ENCODE measurements at regions not wholly inside any gene's neighbourhood (a gene's known extent, or its start where the extent isn't known, plus 50 kb on each side); places are given as distances from the start of the nearest gene placed in this dataset.
A peak's percentile ranks its signal among the peaks of the same experiment; 100 is the strongest.

DNA sequence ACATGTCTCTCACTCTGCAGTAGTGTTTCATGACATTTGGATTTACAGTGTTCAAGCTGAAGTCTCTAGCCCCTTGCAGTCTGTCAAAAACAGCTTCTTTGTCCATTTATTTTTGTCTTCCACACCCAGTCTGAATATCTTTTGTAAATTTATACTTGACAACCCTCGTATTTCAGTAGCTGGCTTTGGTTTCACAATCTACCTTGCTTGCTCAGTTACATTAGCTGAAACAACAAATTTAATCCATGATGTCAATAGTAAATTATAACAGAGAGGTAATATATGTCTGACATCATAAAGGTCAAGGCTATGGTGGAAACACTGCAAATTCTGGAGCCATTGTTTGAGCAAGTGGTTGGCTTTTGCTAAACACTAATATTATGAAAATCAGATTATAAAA, 328.7 kb downstream of the MTX2 start:
- no peak for DNase-seq (ENCODE audit: low read depth in 2 of 3, low spot score in 2 of 3)

DNA sequence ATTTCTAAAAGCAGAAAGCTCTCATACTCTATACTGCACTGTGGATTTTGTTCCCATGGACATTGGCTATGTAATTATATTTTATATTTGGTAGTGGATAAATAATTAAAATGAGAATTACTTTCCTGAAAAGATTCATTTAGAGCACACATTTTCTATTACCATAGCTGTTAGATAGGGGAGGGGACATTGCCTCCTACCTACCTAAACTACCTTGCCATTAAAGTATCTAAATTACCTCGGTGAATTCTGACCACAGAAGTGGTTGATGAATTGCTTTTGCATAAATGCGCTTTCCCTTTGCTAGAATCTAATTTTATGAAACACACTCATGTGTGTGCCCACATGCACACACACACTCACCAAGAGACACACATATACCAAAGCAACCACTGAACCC, 329.1 kb downstream of the MTX2 start:
- DNase-seq (ENCODE audit: low read depth in 2 of 3, low spot score in 2 of 3): no peak

DNA sequence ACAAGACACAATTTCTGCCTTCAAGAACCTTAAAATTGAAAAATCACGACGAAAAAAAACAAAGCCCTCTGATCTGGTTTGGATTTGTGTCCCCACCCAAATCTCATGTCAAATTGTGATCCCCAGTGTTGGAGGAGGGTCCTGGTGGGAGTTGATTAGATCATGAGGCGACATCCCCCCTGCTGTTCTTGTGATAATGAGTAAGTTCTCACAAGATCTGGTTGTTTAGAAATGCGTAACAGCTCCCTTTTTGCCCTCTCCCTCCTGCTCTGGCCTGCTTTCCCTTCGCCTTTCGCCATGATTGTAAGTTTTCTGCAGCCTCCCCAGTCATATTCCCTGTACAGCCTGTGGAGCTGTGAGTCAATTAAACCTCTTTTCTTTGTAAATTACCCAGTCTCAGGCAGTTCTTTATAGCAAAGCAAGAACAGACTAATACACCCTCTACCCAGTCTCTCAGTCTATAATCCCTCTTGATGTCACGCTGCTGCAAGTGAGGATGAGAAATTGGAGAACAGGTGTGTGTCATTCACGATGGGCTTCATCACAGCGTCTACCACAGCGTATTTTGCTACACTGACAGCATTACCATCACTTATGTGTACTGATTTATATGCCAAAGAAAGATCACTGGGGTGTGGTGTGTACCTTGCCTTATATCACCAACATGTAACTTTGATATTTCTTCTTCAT, 330.7 kb downstream of the MTX2 start:
- DNase-seq (ENCODE audit: low read depth in 2 of 3, low spot score in 2 of 3): no peak

DNA sequence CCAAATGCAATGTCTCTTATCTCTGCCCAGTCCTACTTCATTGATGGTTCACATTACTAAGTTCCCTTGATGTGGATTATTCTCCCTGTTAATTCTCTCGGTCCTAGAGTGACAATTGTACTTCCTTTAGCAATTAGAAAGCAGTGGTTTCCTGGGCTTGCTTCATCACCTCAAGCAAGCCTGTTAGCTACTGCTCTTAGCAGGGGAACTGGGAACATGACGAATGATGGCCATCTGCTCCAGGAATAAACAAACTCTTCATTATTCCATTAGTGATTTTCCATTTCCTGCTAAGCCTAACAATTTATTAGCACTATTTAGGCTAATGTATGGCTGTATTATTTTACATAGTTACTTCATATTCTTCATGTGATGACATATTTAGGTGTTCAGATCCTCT, 331.8 kb downstream of the MTX2 start:
- no peak for DNase-seq (ENCODE audit: low read depth in 2 of 3, low spot score in 2 of 3)

DNA sequence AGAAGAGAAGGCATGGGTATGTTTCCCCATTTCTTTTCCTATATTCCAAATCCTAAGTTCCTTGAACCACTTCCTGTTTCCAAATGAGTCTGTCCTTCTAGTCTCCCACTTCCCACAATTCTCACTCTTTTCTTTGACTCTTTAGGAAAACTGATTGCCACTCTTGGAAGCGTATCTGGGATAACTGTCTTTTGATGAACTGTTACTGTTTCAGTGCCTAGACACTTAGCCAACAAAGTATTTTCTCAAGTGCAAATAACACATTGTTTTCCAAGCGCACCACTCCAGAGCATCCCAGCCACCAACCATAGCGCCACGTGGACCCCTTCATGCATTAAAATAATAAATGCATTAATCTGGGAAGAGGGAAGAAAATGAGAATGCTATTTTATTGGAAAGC, 342.8 kb downstream of the MTX2 start:
- DNase-seq (ENCODE audit: low read depth in 2 of 3, low spot score in 2 of 3): no peak

DNA sequence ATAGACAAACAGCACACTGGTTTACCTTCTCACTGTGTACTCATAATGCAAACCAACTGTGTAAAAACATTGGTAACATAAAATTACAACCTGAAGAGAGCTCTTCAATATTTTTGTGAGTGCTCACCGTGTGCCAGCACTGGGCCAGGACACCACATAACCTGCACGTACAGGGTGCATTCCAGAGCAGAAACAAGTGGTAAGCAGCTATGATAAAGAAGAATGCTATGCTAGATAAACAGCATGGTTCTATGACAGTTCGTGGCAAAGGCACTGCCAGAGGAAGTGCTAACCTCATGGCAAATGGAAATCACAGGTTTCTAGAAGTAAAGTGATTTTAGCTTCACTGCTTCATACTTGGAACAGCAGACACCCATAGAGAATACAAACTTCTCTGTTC, 343.5 kb downstream of the MTX2 start:
- DNase-seq (ENCODE audit: low read depth in 2 of 3, low spot score in 2 of 3): no peak

DNA sequence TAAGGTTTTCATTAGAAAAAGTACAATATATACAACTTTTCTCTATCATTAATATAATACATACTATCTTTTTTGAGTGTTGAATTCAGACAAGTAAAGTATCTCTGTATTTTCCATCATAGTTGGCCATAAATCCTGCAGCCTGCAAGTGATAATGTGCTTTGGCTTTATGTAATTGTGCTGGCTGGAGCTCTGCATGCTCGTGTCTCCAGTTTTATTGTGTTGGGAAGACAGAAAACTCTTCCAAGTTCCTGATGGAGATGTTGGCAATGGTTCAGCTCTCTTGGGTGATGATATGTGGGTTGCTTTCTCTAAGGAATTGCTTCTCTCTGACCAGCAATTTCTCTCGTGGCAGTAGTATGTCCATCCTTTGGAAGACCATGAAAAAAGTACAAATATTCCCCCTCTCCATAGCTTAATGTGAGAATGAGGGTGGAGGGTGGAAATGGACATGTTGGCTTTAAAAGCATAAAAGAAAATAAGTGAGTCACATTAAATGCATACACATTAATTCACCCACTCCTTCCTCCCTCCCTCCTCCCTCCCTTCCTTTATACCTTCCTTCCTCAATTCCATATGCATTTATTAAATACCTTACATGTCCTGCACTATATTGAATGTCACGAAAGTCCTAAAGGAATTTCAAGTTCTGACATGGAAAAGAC, 344.2 kb downstream of the MTX2 start:
- DNase-seq (ENCODE audit: low read depth in 2 of 3, low spot score in 2 of 3): no peak

DNA sequence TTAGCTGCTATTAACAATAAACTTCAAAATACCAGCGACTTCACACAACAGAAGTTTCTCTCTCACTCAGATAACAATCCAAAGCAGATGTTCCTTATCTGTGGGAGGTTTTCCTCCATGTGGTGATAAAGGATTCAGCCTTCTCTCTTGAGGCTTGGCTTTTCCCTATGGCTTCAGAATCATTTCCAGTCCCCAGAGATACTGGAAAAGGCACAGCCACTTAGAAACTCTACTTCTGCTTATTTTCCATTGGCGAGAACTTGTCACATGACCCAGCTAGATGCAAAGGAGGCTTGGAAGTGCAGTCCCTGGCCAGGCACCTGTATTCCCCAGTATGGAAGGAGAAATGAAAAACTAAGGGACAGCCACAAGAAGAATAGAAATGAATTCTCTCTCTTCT, 344.8 kb downstream of the MTX2 start:
- DNase-seq (ENCODE audit: low read depth in 2 of 3, low spot score in 2 of 3): no peak

DNA sequence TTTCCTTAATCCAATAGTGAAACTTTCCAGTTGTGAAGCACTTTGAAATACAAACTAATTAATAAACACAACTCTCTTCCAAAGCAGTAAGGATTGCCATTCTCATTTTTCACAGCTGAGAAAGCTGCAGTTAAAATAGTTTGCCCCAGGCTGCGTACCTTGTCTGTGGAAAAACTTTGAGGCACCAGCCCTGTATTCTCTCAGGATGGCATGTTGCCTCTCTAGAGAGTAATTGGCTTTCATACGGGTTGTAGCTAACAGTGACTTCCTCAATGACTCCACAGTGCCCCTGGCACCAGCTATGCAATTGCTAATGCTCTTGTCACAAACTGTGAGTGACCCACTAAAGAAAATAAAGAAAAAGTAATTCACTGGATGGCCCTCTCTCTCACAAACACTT, 345.7 kb downstream of the MTX2 start:
- no peak for DNase-seq (ENCODE audit: low read depth in 2 of 3, low spot score in 2 of 3)

DNA sequence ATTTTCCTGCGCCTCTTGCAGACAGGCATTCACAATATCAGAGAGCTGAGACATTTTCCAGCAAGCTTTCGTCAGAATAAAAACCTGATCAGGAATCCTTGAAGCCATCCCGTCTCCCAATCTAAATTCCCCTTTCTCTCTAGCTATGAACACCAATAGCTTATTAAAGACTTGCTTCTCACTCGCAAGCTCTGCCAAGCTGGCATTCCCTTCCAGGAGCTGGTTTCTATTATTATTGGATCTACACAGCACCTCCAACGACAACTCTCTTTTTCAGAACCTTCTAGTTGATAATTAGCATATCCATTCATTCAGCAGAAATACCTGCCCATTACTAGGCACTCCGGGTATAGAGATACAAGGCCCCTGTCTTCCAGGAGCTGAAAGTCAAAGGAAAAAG, 350.3 kb downstream of the MTX2 start:
- DNase-seq (ENCODE audit: low read depth in 2 of 3, low spot score in 2 of 3): no peak

DNA sequence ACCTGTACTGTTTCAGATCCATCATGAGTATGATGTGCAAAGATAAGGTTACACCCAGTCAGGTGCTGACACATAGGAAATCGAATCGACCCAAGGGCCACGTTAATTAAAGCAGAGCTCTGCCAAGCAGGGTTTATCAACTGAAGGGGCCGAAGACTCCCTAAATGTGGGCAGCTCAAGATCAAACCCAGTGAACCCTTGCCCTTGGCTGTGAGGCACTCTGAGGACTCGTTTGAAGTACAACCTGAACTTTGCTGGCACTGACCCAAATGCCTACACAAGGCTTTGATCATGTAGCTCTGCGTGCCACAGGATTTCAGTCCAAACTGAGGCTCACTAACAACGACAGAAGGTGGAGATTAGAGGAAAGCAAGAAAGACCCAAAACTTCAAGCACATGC, 352.1 kb downstream of the MTX2 start:
- no peak for DNase-seq (ENCODE audit: low read depth in 2 of 3, low spot score in 2 of 3)

DNA sequence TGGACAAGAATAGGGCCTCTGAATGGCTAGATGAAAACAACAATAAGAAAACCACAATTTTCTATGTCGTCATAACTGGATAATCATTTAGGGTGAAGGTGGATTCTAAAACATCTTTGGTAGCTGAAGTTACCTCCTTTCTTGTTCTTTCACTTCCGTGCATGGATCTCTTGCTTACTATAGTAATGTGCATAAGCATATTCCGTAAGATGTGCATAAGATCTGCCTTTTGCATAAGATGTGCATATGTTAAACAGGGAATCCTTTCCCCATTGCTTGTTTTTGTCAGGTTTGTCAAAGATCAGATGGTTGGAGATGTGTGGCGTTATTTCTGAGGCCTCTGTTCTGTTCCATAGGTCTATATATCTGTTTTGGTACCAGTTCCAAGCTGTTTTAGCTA, 353.6 kb downstream of the MTX2 start:
- no peak for DNase-seq (ENCODE audit: low read depth in 2 of 3, low spot score in 2 of 3)

DNA sequence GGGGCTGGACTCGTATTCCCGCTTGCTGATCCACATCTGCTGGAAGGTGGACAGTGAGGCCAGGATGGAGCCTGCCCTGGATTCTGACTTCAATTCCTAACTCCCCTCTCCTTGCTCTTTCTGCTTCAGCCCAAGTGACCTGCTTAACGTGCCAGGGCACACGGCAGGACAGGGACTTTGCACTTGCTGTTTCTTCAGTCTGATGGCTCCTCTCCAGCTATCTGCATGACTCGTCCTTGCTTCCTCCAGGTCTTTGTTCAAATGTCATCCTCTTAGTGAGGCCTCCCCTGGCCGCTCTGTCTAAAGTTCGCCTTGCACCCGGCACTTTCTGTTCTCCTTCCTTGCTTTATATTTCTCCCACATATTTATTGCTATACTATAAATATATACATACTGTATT, 357.6 kb downstream of the MTX2 start:
- no peak for DNase-seq (ENCODE audit: low read depth in 2 of 3, low spot score in 2 of 3)

DNA sequence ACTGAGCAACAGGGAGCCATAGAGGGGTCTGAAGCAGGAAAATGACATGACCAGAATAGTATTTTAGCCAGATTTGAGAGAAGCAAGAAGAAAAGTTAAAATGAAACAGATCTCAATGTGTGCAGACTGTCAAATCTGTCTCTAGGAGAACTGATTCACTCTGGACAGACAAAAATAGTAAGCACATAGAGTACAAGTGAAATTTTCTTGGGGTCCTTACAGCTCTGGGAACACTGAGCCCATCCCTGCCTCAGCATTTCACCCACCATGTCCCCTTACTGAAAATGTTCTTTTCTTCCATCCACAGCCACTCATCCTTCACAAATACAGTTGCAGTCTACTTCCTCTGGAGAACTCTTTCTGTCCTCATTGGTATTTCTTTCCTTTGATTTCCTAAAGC, 359.2 kb downstream of the MTX2 start:
- no peak for DNase-seq (ENCODE audit: low read depth in 2 of 3, low spot score in 2 of 3)

DNA sequence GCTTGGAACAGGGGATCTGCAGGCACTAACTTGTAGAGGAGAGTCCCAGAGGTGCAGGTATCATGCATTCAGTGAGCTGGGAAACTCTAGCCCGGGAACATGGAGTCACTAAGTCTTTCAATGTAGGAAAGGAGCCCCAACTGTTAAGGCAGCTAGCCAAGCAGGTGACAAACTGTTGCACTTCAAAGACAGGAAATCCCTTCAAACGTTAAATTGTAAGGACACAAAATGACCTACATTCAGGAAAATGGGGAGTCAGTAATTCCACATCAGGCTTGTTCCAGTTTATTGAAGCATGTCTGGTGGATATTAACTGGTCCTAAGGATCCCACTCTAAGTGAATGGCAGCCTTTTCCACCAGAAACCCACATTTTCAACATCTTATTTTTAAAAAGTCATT, 364.5 kb downstream of the MTX2 start:
- DNase-seq (ENCODE audit: low read depth in 2 of 3, low spot score in 2 of 3): no peak

DNA sequence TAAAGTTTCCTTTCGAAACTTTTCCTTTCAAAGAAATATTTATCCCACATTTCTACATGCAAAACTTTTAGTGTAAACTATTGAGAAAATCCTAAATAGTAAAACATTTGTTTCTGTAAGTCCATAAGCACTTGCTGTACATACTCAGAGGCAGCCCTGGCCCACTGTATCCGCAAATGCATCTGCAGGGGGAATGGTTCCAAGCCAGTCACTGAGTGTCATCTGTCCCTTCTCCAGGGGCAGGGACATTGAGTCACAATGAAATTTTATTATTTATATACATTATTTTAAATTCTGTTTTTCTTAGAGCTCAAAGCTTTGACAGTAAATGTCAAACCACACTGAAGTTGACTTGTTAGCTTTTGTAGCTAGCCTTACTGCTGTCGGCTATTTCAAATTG, 367.2 kb downstream of the MTX2 start:
- no peak for DNase-seq (ENCODE audit: low read depth in 2 of 3, low spot score in 2 of 3)

DNA sequence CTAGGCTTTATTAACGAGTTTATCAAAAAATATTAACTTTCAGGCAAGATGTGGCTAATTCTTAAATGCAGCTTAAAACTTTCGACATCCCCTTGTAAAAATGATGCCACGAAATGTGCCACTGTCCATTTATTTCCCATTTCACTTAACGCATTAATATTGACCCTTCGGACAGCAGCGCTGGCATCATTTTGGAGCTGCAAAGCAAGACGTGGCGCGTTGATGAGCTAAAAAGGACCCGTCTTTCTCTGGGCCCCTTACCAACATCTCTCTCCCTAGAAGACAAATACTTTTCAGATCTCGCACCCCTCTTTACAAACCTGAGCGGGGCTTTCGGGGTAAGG, 367.9 kb downstream of the MTX2 start:
- DNase-seq (ENCODE audit: low read depth in 2 of 3, low spot score in 2 of 3): no peak

DNA sequence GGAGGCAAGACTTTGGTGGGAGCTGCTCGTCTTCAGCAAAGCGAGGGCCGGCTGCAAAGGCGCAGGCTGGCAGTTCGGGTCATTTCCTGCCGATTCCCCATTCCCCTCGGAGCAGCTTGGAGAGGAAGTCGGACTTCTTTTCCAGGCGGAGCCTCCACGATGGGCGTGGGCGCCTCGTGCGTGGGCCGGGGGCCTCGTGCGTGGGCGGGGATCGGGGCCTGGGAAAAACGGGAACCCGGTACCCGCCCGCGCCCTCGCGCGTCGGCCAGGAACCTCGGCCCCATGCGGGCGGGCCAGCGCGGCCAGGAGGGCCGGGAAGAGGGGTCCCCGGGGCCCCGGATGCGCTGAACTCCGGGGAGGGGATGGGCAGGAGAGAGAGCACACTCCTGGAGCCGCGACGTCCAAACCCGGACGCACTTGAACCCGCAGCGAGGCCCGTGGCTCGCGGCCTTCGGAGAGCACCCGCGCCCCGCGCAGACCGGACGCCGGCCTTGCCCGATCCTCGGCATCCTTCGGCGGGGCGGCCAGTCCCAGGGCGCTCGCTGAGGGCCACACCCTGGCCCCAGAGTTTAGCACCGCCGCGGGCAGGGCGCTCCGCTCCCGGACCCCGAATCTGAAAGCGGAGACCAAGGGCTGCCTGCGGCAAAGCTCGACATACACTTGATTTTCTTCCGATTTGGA, 368.4 kb downstream of the MTX2 start:
- peak in 1 of 3 experiments; percentile 2 for DNase-seq (ENCODE audit: low read depth in 2 of 3, low spot score in 2 of 3)

DNA sequence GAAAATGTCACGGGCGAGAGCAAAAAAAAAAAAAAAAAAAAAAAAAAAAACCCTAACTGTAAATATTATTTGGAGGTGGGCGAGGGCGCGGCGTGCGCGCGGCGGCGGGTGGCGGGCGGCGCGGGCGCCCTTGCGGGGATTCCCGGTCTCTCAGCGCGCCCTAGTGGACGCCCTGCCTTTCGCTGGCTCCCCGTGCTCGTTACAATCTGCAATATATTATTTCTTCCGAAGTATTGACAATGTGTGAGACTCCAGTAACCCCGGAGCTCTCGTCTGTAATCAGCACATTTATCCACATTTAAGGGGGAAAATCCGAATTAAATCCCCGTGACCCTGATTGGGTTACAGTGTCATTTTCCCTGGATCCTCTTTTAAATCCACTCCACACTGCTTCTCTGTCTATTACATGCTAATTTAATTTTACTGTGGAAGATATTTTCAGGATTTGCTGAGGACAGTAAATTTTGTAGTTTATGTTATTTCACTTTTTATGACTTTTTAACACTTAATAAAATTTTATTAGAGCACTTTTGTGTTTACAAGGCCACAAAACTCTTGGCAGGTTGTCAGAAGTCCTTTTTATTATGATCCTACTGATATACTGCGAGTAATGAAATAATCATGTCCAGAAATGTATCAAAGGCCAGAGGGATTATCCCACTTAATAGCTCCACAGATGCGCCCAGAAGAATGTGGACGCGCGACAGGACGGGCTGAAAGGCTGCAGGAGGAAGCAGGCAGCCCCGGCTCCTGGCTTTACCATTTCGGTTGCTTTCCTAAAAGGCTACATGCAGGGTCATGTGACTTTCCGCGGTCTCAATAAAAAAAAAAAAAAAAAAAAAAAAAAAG, 369.1 kb downstream of the MTX2 start:
- DNase-seq (ENCODE audit: low read depth in 2 of 3, low spot score in 2 of 3): peak; percentile 23 to 46 (median 28)

DNA sequence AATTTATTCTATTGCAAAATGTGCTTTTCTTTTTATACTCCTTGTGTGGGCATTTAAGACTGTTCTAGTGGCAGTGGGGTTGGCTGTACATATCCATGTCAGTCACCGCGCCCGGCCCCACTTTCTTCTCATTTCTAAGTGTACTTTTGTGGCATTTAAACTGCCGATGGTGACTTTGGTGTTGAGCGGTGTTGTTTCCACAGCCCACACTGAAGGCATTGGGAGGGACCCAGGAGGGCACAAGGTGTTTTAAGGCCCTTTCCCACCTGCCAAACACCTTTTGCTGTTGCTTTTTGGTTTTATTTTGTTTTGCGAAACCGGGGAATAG, 369.7 kb downstream of the MTX2 start:
- no peak for DNase-seq (ENCODE audit: low read depth in 2 of 3, low spot score in 2 of 3)

DNA sequence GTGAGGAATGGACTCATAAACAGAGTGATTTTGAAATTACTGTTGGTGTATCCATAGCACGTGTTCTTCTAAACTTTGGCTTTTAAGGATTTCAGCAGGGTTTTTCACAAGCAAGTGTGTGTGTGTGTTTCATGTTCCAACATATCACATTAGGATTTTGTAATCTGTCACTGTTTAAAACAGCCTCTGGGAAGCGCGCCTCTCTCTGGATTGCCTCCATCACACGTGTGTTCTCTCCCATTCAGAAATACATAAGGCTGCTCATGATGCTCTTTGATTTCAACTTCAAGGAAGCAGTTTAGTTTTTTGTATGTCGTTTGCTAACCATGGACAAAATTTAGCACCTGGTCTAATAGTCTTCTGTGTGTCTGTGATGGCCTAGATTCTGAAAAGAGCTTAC, 370.4 kb downstream of the MTX2 start:
- DNase-seq (ENCODE audit: low read depth in 2 of 3, low spot score in 2 of 3): no peak

DNA sequence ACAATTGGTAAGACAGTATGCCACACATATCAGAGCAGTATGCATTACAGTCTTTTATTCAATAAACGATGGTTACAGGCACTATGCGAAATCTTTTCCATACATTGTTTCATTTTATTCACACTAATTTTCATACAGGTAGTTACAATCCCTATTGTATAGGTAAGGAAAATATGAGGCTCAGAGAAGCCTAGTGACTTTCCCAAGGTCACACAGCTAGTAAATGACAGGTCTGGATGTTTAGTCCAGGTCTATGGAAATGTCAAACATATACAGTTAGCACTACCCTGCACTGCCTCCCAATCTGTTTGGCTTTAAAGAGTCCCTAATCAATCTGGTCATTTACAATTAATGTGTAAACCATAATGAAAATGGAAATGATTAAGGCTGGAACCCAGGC, 372.2 kb downstream of the MTX2 start:
- no peak for DNase-seq (ENCODE audit: low read depth in 2 of 3, low spot score in 2 of 3)
